Esophagus mucosa (tissue), 1 donor: ENCODE measurements at regions not wholly inside any gene's neighbourhood (a gene's known extent, or its start where the extent isn't known, plus 50 kb on each side); places are given as distances from the start of the nearest gene placed in this dataset.

Experiments
- ATAC-seq: fragments of 200-7000 bp; cut with Tn5 transposase; one replicate; pipeline ENCODE4 v1.9.1; 2020
- donor health status: DM: yes; HTN: yes; CAD: no.

- ATAC-seq: no peak
These were observed 97.4 kb upstream of the GALNT5 start for GRCh38 chr2:157160111-157160510.

- peak; percentile 10 for ATAC-seq
These were observed 93.1 kb upstream of the GALNT5 start for GRCh38 chr2:157164370-157164769.

- no peak for ATAC-seq
These were observed 92.6 kb upstream of the GALNT5 start for GRCh38 chr2:157164891-157165290.

- ATAC-seq: no peak
These were observed 89.0 kb upstream of the GALNT5 start for GRCh38 chr2:157168501-157168900.

- no peak for ATAC-seq
These were observed 87.6 kb upstream of the GALNT5 start for GRCh38 chr2:157169889-157170288.

- ATAC-seq: no peak
These were observed 87.2 kb upstream of the GALNT5 start for GRCh38 chr2:157170299-157170698.

- ATAC-seq: no peak
These were observed 85.3 kb upstream of the GALNT5 start for GRCh38 chr2:157172239-157172638.

GRCh38 chr2:157172866-157173578 lies 84.5 kb upstream of the GALNT5 start:
- no peak for ATAC-seq

GRCh38 chr2:157173740-157174184 lies 83.7 kb upstream of the GALNT5 start:
- peak; percentile 70 for ATAC-seq

GRCh38 chr2:157174321-157174720 lies 83.2 kb upstream of the GALNT5 start:
- no peak for ATAC-seq

- ATAC-seq: no peak
These were observed 80.9 kb upstream of the GALNT5 start for GRCh38 chr2:157176602-157177001.

- ATAC-seq: no peak
These were observed 78.6 kb upstream of the GALNT5 start for GRCh38 chr2:157178874-157179273.

GRCh38 chr2:157179324-157180105 lies 78.0 kb upstream of the GALNT5 start:
- ATAC-seq: no peak

- no peak for ATAC-seq
These were observed 77.1 kb upstream of the GALNT5 start for GRCh38 chr2:157180359-157180758.

- no peak for ATAC-seq
These were observed 76.3 kb upstream of the GALNT5 start for GRCh38 chr2:157181234-157181633.

GRCh38 chr2:157182204-157182709 lies 75.2 kb upstream of the GALNT5 start:
- ATAC-seq: no peak

- ATAC-seq: peak; percentile 67
These were observed 74.6 kb upstream of the GALNT5 start for GRCh38 chr2:157182834-157183396.

- ATAC-seq: no peak
These were observed 73.2 kb upstream of the GALNT5 start for GRCh38 chr2:157184161-157184895.

- no peak for ATAC-seq
These were observed 71.9 kb upstream of the GALNT5 start for GRCh38 chr2:157185476-157186227.

- no peak for ATAC-seq
These were observed 67.4 kb upstream of the GALNT5 start for GRCh38 chr2:157190151-157190550.

GRCh38 chr2:157191186-157191585 lies 66.3 kb upstream of the GALNT5 start:
- ATAC-seq: no peak
